Mesothelial cell of epicardium (in vitro differentiated cells): ENCODE measurements at regions not wholly inside any gene's neighbourhood (a gene's known extent, or its start where the extent isn't known, plus 50 kb on each side); places are given as distances from the start of the nearest gene placed in this dataset.

ENCODE experiments used
- DNase-seq, 2 experiments: peaks; one replicate each; pipeline ENCODE4 v3.0.0; 2021; ENCODE audit warnings: low spot score in 2 of 2; ENCODE audit not compliant: unreplicated experiment in 2 of 2
- H3K27ac Mint-ChIP-seq: 2 replicates; pipeline ENCODE4 v1.8.0; 2021; ENCODE audit warnings: mixed read lengths
- H3K27me3 Mint-ChIP-seq: 2 replicates; pipeline ENCODE4 v1.8.0; 2021; ENCODE audit warnings: low read depth, mixed read lengths
- H3K36me3 Mint-ChIP-seq: 2 replicates; pipeline ENCODE4 v1.8.0; 2021; ENCODE audit warnings: mixed read lengths
- H3K4me1 Mint-ChIP-seq: 2 replicates; pipeline ENCODE4 v1.8.0; 2021; ENCODE audit warnings: mixed read lengths
- H3K4me3 Mint-ChIP-seq: 2 replicates; pipeline ENCODE4 v1.8.0; 2021; ENCODE audit warnings: mild to moderate bottlenecking, moderate library complexity, mixed read lengths
- H3K9me3 Mint-ChIP-seq: 2 replicates; pipeline ENCODE4 v1.8.0; 2021; ENCODE audit warnings: mixed read lengths
- TF ChIP-seq, protein P1 (sequence below): fragments of 200-600 bp; sonication (generic); IDR thresholded peaks from one replicate; pipeline ENCODE4 v1.5.0; 2021; ENCODE audit warnings: antibody characterized with exemption; ENCODE audit not compliant: unreplicated experiment

GRCh38 chr11:109309153-109309552 lies 112.8 kb upstream of the C11orf87 start:
- no peaks in the 10 kb centered on the region for H3K9me3 Mint-ChIP-seq
- TF ChIP-seq, protein P1, sequence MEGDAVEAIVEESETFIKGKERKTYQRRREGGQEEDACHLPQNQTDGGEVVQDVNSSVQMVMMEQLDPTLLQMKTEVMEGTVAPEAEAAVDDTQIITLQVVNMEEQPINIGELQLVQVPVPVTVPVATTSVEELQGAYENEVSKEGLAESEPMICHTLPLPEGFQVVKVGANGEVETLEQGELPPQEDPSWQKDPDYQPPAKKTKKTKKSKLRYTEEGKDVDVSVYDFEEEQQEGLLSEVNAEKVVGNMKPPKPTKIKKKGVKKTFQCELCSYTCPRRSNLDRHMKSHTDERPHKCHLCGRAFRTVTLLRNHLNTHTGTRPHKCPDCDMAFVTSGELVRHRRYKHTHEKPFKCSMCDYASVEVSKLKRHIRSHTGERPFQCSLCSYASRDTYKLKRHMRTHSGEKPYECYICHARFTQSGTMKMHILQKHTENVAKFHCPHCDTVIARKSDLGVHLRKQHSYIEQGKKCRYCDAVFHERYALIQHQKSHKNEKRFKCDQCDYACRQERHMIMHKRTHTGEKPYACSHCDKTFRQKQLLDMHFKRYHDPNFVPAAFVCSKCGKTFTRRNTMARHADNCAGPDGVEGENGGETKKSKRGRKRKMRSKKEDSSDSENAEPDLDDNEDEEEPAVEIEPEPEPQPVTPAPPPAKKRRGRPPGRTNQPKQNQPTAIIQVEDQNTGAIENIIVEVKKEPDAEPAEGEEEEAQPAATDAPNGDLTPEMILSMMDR: no peak
- H3K27me3 Mint-ChIP-seq: peaks cover 4% of the 10 kb centered on the region
- DNase-seq: no peak
- no peaks in the 10 kb centered on the region for H3K4me1 Mint-ChIP-seq
- no peaks in the 10 kb centered on the region for H3K36me3 Mint-ChIP-seq
- H3K4me3 Mint-ChIP-seq: no peak overlapping the region
- H3K27ac Mint-ChIP-seq: no peak overlapping the region

DNA sequence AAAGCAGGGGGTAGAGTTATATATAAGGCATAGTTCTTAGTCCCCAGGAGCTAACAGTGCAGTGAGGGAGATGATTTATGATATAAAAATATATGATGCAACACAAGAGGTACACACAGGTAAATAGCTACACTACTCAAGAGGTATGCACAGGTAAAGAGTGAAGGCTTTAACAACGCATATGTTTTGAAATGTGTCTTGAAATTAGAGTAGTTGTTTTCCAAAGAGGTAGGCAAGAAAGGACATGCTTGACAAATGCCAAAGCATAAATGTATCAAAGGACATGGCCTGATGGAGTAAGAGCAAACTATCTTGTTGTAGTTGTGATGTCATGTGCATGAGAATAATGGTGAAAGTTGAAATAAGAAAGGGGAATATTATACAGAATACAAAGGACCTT lies 104.3 kb upstream of the C11orf87 start:
- TF ChIP-seq, protein P1: no peak
- H3K27ac Mint-ChIP-seq: no peak overlapping the region
- H3K4me1 Mint-ChIP-seq: no peaks in the 10 kb centered on the region
- H3K9me3 Mint-ChIP-seq: peaks cover 6% of the 10 kb centered on the region
- no peak overlapping the region for H3K4me3 Mint-ChIP-seq
- no peaks in the 10 kb centered on the region for H3K36me3 Mint-ChIP-seq
- peaks cover 2% of the 10 kb centered on the region for H3K27me3 Mint-ChIP-seq
- no peak for DNase-seq

- H3K27me3 Mint-ChIP-seq: peaks cover 18% of the 10 kb centered on the region
- no peak overlapping the region for H3K27ac Mint-ChIP-seq
- no peak for DNase-seq
- no peaks in the 10 kb centered on the region for H3K4me1 Mint-ChIP-seq
- H3K4me3 Mint-ChIP-seq: no peak overlapping the region
- H3K36me3 Mint-ChIP-seq: no peaks in the 10 kb centered on the region
- peaks cover 6% of the 10 kb centered on the region for H3K9me3 Mint-ChIP-seq
- TF ChIP-seq, protein P1: no peak
Measured at GRCh38 chr11:109320595-109320994, 101.4 kb upstream of the C11orf87 start.

GRCh38 chr11:109326781-109327180 lies 95.2 kb upstream of the C11orf87 start:
- Mint-ChIP-seq H3K4me3 (no peak overlapping the region), H3K27me3 (peaks cover 22% of the 10 kb centered on the region), H3K9me3 (peaks cover 3% of the 10 kb centered on the region), H3K36me3 (no peaks in the 10 kb centered on the region), H3K4me1 (no peaks in the 10 kb centered on the region), H3K27ac (no peak overlapping the region)
- TF ChIP-seq, protein P1: no peak
- no peak for DNase-seq

DNA sequence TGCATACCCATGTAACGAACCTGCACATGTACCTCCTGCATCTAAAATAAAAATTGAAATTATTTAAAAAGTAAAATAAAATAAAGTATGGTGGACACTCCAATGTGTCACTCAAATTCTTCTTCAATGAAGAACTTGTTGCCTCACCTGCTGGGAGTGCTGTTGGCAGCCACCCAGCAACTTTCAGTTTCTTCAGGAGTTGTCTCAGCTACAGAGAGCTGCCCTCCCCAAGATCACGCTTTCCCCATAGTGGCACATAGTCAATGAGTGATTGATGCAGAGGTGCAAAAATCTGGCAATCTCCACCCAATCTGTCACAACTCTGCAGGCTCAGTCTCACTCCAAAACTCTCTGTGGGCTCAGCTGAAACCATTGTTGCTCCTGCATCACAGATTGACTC lies 92.3 kb upstream of the C11orf87 start:
- no peak for DNase-seq
- Mint-ChIP-seq H3K4me3 (no peak overlapping the region), H3K27ac (no peak overlapping the region), H3K9me3 (peaks cover 3% of the 10 kb centered on the region), H3K4me1 (no peaks in the 10 kb centered on the region), H3K36me3 (no peaks in the 10 kb centered on the region), H3K27me3 (peaks cover 12% of the 10 kb centered on the region)
- TF ChIP-seq, protein P1: no peak

DNA sequence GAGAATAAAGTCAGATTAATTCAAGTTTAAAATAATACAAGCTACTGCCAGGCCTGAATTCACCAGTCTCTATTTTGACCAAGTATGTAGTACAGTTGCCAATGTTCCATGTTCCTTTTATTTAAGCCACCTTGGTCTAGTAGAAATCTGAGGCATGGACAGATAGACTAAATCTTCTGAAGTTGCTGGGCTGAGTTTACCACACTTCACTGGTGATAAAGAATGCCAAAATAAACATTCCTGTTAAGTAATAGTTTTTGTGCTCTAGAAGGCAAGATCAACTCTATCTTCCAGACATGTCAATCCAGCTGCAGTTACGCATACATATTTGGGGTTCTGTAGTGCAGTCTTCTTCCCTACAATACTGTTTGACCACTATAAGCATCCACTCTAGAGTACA lies 83.9 kb upstream of the C11orf87 start:
- DNase-seq: no peak
- Mint-ChIP-seq H3K4me3 (no peak overlapping the region), H3K9me3 (peaks cover 3% of the 10 kb centered on the region)

More for the DNA sequence above, 83.9 kb upstream of the C11orf87 start:
- no peak overlapping the region for H3K27ac Mint-ChIP-seq
- no peaks in the 10 kb centered on the region for H3K36me3 Mint-ChIP-seq
- H3K27me3 Mint-ChIP-seq: no peaks in the 10 kb centered on the region
- no peaks in the 10 kb centered on the region for H3K4me1 Mint-ChIP-seq
- TF ChIP-seq, protein P1: no peak
